OCI-LY1 (cell line): ENCODE measurements at regions not wholly inside any gene's neighbourhood (a gene's known extent, or its start where the extent isn't known, plus 50 kb on each side); places are given as distances from the start of the nearest gene placed in this dataset.
"Not testable (repeated sequence)": the region's sequence is repeated elsewhere in the genome, so short reads cannot be mapped to it uniquely, and the experiment has no call there.

Experiments used
- H2AFZ ChIP-seq: fragments of 200-600 bp; sonication (generic), shearing (Covaris generic); 2 replicates; pipeline ENCODE4 v1.6.0; 2014; ENCODE audit warnings: antibody characterized with exemption, mild to moderate bottlenecking, low read length
- H3F3A ChIP-seq: fragments of 200-600 bp; sonication (generic), shearing (Covaris generic); 2 replicates; pipeline ENCODE4 v1.6.0; 2014; ENCODE audit warnings: mild to moderate bottlenecking, antibody characterized with exemption, low read length, moderate library complexity; ENCODE audit not compliant: insufficient read depth
- H3K27ac ChIP-seq: fragments of 200-600 bp; sonication (generic); 2 replicates; pipeline ENCODE4 v1.5.1; 2014; ENCODE audit warnings: low read length, mixed run types, mild to moderate bottlenecking, low read depth; ENCODE audit not compliant: poor library complexity, severe bottlenecking
- H3K27me3 ChIP-seq: fragments of 200-600 bp; sonication (generic); 2 replicates; pipeline ENCODE4 v1.6.0; 2014; ENCODE audit warnings: antibody characterized with exemption, mild to moderate bottlenecking, low read length, moderate library complexity; ENCODE audit not compliant: insufficient read depth
- H3K36me3 ChIP-seq: fragments of 200-600 bp; sonication (generic); 2 replicates; pipeline ENCODE4 v1.6.1; 2014; ENCODE audit warnings: mild to moderate bottlenecking, antibody characterized with exemption, low read length, moderate library complexity, mixed read lengths; ENCODE audit not compliant: insufficient read depth
- H3K4me1 ChIP-seq: fragments of 200-600 bp; sonication (generic); 2 replicates; pipeline ENCODE4 v1.5.1; 2014; ENCODE audit warnings: mild to moderate bottlenecking, low read length, moderate library complexity; ENCODE audit not compliant: insufficient read depth, severe bottlenecking
- H3K4me2 ChIP-seq: fragments of 200-600 bp; sonication (generic), shearing (Covaris generic); 2 replicates; pipeline ENCODE4 v1.6.1; 2014; ENCODE audit warnings: low read length
- H3K4me3 ChIP-seq: fragments of 200-600 bp; sonication (generic); 2 replicates; pipeline ENCODE4 v1.5.1; 2014; ENCODE audit warnings: low read length, low read depth, mild to moderate bottlenecking, mixed read lengths; ENCODE audit not compliant: poor library complexity, severe bottlenecking
- H3K79me2 ChIP-seq: fragments of 200-600 bp; shearing (Covaris generic); 2 replicates; pipeline ENCODE4 v1.6.1; 2016; ENCODE audit warnings: mixed run types, low read length, mixed read lengths; ENCODE audit not compliant: insufficient read depth
- H3K9ac ChIP-seq: fragments of 200-600 bp; sonication (generic), shearing (Covaris generic); 2 replicates; pipeline ENCODE4 v1.6.1; 2014; ENCODE audit warnings: mild to moderate bottlenecking, low read length, mixed read lengths
- H3K9me2 ChIP-seq: fragments of 200-600 bp; sonication (generic), shearing (Covaris generic); 2 replicates; pipeline ENCODE4 v1.6.1; 2014; ENCODE audit warnings: low read depth, mild to moderate bottlenecking, low read length, mixed read lengths
- H3K9me3 ChIP-seq: fragments of 200-600 bp; shearing (Covaris generic); 2 replicates; pipeline ENCODE4 v1.6.1; 2014; ENCODE audit warnings: low read length, mixed read lengths
- H4K20me1 ChIP-seq: fragments of 200-600 bp; sonication (generic), shearing (Covaris generic); 2 replicates; pipeline ENCODE4 v1.6.0; 2016; ENCODE audit warnings: mild to moderate bottlenecking, low read length; ENCODE audit not compliant: insufficient read depth

DNA sequence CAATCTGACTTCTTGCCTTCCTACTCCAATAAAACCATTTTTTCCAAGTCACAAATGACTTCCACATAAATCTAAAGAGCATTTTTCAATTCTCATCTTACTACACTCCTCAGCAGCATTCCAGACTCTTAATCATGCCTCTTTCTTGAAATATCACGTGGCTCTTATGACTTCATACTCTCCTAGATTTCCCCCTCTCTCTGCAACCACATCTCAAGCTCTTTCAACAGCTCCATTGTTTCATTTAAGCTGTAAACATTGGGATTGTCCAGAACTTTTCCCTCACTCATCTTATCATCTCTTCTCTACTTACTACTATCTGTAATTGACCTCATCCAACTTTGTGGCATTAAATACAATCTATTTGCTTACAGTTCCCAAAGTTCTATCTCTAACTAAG lies 170.6 kb upstream of the POMZP3 start:
- not testable (repeated sequence) for H4K20me1 ChIP-seq, H2AFZ ChIP-seq, H3K36me3 ChIP-seq, H3K79me2 ChIP-seq, H3K27me3 ChIP-seq, H3K4me3 ChIP-seq, H3F3A ChIP-seq, H3K27ac ChIP-seq, H3K9ac ChIP-seq, H3K4me2 ChIP-seq, H3K4me1 ChIP-seq, H3K9me3 ChIP-seq, H3K9me2 ChIP-seq

- H3K36me3 ChIP-seq, H3K27ac ChIP-seq, H3K4me2 ChIP-seq, H3K9me2 ChIP-seq, H3K9me3 ChIP-seq, H3K79me2 ChIP-seq, H4K20me1 ChIP-seq, H3F3A ChIP-seq, H3K9ac ChIP-seq, H3K27me3 ChIP-seq, H3K4me1 ChIP-seq, H3K4me3 ChIP-seq, H2AFZ ChIP-seq: not testable (repeated sequence)
These were observed 153.6 kb upstream of the POMZP3 start for GRCh38 chr7:76780693-76781092.

DNA sequence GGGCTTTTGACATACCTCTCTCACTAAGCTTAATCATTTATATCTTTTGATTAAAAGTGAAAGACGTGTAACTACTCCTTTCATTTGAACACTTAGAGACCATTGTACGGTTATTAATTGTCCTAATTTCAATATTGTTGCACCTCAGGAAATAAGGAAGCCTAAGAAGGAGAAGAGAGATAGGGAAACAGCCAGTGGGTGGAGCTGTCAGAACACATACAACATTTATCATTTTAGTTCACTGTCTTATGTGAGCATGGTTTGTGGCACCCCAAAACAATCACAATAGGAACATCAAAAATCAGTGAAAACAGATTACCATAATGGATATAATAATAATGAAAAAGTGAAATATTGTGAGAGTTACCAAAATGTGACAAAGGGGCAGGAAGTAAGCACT lies 147.2 kb upstream of the POMZP3 start:
- H3K9me2 ChIP-seq, H3K36me3 ChIP-seq, H3K4me2 ChIP-seq, H3K9me3 ChIP-seq, H3K4me3 ChIP-seq, H3K27me3 ChIP-seq, H3K4me1 ChIP-seq, H3K9ac ChIP-seq, H2AFZ ChIP-seq, H4K20me1 ChIP-seq, H3K27ac ChIP-seq, H3K79me2 ChIP-seq, H3F3A ChIP-seq: not testable (repeated sequence)

DNA sequence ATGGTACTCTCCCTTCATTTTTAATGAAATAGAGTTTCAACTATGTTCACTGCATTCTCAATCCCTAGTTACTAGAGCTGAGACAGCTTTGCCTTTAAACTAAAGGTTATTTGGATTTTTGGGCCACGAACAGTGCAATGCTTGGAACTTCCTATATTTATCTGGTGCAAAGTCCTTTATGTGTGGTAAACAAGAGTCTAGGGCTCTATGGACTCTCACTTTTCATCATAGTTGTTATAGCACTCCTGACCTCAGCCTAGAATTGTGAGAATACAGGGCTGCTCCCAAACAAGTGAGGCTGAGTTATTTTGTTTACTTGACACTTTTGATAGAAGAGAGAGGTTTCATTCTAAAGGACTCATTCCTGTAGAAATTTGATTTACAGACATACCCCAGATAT lies 144.9 kb upstream of the POMZP3 start:
- H3K79me2 ChIP-seq, H3K27ac ChIP-seq, H3F3A ChIP-seq, H3K9me3 ChIP-seq, H2AFZ ChIP-seq, H3K4me3 ChIP-seq, H3K36me3 ChIP-seq, H3K9ac ChIP-seq, H3K4me2 ChIP-seq, H3K9me2 ChIP-seq, H3K27me3 ChIP-seq, H3K4me1 ChIP-seq, H4K20me1 ChIP-seq: not testable (repeated sequence)

DNA sequence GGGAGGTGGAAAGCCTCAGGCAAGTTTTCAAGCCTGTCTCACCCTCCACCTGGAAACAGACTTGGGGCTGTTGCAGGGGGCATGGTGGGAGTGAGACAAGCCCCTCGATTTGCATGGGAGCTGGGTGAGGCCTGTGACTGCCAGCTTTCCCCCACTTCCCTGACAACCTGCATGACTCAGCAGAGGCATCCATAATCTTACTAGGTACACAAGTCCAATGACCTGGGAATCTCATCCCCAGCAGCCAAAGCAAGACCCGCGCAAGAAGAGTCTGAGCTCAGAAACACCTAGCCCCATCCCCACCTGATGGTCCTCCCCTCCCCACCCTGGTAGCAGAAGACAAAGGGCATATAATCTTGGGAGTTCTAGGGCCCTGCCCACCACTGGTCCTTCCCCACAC lies 136.9 kb upstream of the POMZP3 start:
- H3K9me3 ChIP-seq, H3K9me2 ChIP-seq, H3K36me3 ChIP-seq, H3K4me1 ChIP-seq, H3K4me3 ChIP-seq, H3K9ac ChIP-seq, H3K27me3 ChIP-seq, H4K20me1 ChIP-seq, H2AFZ ChIP-seq, H3K4me2 ChIP-seq, H3K27ac ChIP-seq, H3K79me2 ChIP-seq, H3F3A ChIP-seq: not testable (repeated sequence)

DNA sequence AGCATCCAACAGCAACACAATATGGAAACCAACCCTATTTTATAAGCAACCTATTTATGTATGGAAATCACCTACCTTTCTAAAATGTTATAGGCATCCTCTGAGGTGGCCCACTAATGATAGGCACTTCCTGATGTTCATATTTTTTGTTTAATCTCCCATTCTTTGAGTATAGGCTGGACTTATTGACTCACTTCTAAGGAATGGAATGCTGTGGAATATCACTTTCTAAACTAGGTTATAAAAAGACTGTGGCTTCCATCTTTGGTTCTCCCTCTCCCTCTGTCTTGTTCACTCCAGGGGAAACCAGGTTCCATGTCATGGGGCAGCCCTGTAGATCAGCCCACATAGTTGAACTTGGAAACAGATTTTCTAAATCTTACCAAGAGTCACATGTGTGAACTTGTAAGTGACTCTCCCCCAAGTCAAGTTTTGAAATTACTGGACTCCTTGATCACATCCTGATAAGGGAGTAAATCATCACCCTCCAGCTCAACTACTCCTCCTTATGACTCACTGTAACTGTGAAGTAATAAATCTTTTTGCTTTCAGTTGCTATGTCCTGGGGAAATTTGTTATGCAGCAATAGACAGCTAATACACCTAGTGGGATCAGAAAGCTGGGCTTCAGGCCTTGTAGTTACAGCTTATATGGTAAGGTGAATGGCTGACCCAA lies 133.6 kb upstream of the POMZP3 start:
- not testable (repeated sequence) for H3K4me3 ChIP-seq, H3F3A ChIP-seq

DNA sequence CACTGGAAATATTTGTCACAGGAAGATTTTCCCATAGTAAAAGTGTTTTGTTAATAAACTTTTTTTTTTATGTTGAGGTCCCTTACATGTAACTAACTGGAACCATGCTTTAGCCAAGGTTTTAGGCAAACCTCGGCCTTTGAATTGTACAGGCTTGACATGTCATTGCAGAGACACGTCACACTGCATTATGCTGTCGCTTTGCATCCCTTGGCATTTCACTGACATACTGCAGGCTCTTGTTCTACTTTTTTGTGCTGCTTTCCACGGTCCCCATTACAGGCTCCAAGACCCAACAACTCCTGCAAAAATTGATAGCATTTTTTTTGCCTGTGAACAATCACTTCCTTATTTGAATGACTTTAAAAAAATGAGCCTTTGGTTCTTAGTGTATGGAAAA lies 112.5 kb upstream of the POMZP3 start:
- not testable (repeated sequence) for H2AFZ ChIP-seq, H3K27ac ChIP-seq, H3K4me2 ChIP-seq, H3K27me3 ChIP-seq, H3F3A ChIP-seq, H3K79me2 ChIP-seq, H3K36me3 ChIP-seq, H3K4me1 ChIP-seq, H3K9me2 ChIP-seq, H3K9ac ChIP-seq, H4K20me1 ChIP-seq, H3K4me3 ChIP-seq, H3K9me3 ChIP-seq

More for the DNA sequence above, 133.6 kb upstream of the POMZP3 start:
- not testable (repeated sequence) for H3K27me3 ChIP-seq, H3K9me3 ChIP-seq, H3K36me3 ChIP-seq, H4K20me1 ChIP-seq, H3K4me1 ChIP-seq, H3K27ac ChIP-seq, H3K9ac ChIP-seq, H3K9me2 ChIP-seq, H2AFZ ChIP-seq, H3K4me2 ChIP-seq, H3K79me2 ChIP-seq

DNA sequence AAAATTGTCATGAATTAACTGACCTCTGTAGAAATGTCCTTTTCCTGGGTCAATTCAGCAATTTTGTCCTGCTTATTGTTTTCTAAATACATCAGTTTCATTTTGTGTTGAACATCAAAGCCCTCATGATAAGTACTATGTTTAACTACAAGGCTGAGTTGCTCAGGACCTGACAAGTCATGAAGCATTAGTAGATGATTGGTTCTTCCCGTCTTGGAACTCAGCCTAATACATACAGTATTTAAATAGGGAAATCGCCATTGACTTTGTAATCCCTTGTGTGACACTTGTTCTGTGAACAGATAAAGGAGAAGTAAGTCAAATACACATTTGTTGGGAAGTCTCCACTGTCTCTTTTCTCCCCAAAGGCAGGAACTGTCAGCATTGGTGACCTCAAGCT lies 109.6 kb upstream of the POMZP3 start:
- H3K4me1 ChIP-seq, H3K36me3 ChIP-seq, H3K4me2 ChIP-seq, H3K4me3 ChIP-seq, H2AFZ ChIP-seq, H3K9me3 ChIP-seq, H3K27me3 ChIP-seq, H3K27ac ChIP-seq, H3K79me2 ChIP-seq, H3F3A ChIP-seq, H3K9ac ChIP-seq, H3K9me2 ChIP-seq, H4K20me1 ChIP-seq: not testable (repeated sequence)
